Kidney epithelial cell (primary cell): ENCODE measurements at regions not wholly inside any gene's neighbourhood (a gene's known extent, or its start where the extent isn't known, plus 50 kb on each side); places are given as distances from the start of the nearest gene placed in this dataset.

ENCODE experiments used
- DNase-seq: peaks from one replicate; pipeline ENCODE4 v3.0.0-alpha.2; 2010; ENCODE audit warnings: low read depth
- H3K27me3 ChIP-seq: 2 replicates; pipeline ENCODE4 v1.6.0; 2011; ENCODE audit warnings: low read length; ENCODE audit not compliant: control insufficient read depth, insufficient read depth
- H3K36me3 ChIP-seq: 2 replicates; pipeline ENCODE4 v1.5.1; 2011; ENCODE audit warnings: low read length; ENCODE audit not compliant: control insufficient read depth, insufficient read depth
- H3K4me3 ChIP-seq: 2 replicates; pipeline ENCODE4 v1.5.1; 2011; ENCODE audit warnings: low read depth, mild to moderate bottlenecking, control low read depth, low read length
- CTCF ChIP-seq: IDR thresholded peaks from 2 replicates; pipeline ENCODE4 v1.5.1; 2011; ENCODE audit warnings: mild to moderate bottlenecking, moderate library complexity, low read length, control low read depth, inconsistent platforms; ENCODE audit not compliant: insufficient read depth, poor library complexity, severe bottlenecking

GRCh38 chr4:184950926-184951325 lies 67.4 kb upstream of the HELT start:
- DNase-seq: no peak
- Histone ChIP-seq H3K4me3 (no peak overlapping the region), H3K27me3 (no peaks in the 10 kb centered on the region), H3K36me3 (no peaks in the 10 kb centered on the region)
- TF ChIP-seq CTCF: no peak

DNA sequence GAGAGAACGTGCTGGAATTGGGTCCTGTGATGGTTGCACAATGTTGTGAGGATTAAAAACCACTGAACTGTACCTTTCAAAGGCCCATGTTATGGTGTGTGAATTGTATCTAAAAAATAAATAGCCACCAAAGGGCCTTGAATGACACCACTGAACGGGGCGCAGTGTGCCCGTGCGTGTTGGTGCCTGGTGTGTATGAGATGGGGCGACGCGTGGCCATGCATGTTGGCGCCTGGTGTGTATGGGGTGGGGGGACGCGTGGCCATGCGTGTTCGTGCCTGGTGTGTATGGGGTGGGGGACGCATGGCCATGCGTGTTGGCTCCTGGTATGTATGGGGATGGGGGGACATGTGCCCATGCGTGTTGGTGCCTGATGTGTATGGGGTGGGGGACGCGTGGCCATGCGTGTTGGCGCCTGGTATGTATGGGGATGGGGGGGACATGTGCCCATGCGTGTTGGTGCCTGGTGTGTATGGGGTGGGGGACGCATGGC lies 66.6 kb upstream of the HELT start:
- Histone ChIP-seq H3K27me3 (no peaks in the 10 kb centered on the region), H3K36me3 (no peaks in the 10 kb centered on the region), H3K4me3 (no peak overlapping the region)
- no peak for TF ChIP-seq CTCF
- DNase-seq: no peak

DNA sequence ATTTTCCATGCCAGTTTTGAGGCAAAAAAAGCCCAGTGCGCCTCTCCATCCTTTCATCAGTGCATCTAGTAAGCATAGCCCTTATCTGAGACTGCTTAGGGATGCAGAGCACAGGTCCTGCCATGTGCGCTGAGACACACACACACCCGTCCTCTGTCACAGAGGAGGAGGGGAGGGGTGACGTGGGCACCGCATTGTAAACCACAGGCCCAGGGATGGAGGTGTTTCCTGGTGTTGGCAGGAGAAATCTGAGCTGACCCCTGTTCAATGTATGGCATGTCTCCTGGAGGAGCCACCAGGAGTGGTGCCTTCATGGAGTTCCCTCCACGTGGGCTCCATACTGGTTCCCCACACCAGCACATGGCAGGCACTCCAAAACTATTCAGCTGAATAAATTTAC lies 65.8 kb upstream of the HELT start:
- no peaks in the 10 kb centered on the region for H3K36me3 ChIP-seq
- H3K27me3 ChIP-seq: no peaks in the 10 kb centered on the region
- H3K4me3 ChIP-seq: no peak overlapping the region
- no peak for DNase-seq
- no peak for TF ChIP-seq CTCF

DNA sequence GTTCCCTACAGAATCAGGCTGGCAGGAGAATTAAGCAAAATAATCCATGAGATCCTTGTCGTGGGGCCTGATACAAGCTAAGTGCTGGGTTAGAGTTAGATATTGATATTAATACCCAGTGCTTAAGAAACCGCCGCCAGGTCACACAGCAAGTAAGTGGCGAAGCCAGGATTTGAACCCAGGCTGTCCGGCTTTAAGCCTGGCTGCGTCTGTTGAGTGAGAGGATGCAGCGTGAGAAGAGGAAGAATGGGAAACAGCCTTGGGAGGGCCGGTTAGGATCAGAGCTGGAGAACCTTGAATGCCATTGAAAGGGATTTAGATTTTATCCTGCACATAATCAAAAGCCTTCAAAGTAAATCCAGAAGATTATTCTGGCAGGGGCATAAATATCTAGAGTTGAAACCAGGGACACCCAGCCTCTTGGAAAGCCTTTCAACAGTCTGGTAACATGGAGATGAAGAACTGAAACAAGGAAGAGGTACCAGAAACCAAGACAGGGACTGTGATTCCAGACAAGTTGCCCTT lies 64.8 kb upstream of the HELT start:
- DNase-seq: no peak
- no peak for TF ChIP-seq CTCF
- Histone ChIP-seq H3K27me3 (no peaks in the 10 kb centered on the region), H3K36me3 (no peaks in the 10 kb centered on the region), H3K4me3 (no peak overlapping the region)

- H3K27me3 ChIP-seq: no peaks in the 10 kb centered on the region
- H3K4me3 ChIP-seq: no peak overlapping the region
- no peak for DNase-seq
- no peak for TF ChIP-seq CTCF
- no peaks in the 10 kb centered on the region for H3K36me3 ChIP-seq
These were observed 64.3 kb upstream of the HELT start for GRCh38 chr4:184953971-184954370.

GRCh38 chr4:184954482-184954881 lies 63.8 kb upstream of the HELT start:
- DNase-seq: no peak
- no peaks in the 10 kb centered on the region for H3K36me3 ChIP-seq
- TF ChIP-seq CTCF: no peak
- H3K27me3 ChIP-seq: no peaks in the 10 kb centered on the region
- no peak overlapping the region for H3K4me3 ChIP-seq
